ENCODE measurements at regions not wholly inside any gene's neighbourhood (a gene's known extent, or its start where the extent isn't known, plus 50 kb on each side); places are given as distances from the start of the nearest gene placed in this dataset.

GRCh38 chr6:140850438-140850837 lies 1282.3 kb upstream of the GJE1 start:
- BruUV-seq (replicated peaks): no TSS peak
- Mint-ChIP-seq H3K27me3 (ENCODE audit: insufficient read depth, unreplicated experiment) (no peaks in the 10 kb centered on the region), H3K9me3 (ENCODE audit: unreplicated experiment) (no peaks in the 10 kb centered on the region), H3K36me3 (ENCODE audit: insufficient read depth, unreplicated experiment) (no peaks in the 10 kb centered on the region), H3K27ac (ENCODE audit: unreplicated experiment) (no peak overlapping the region), H3K4me3 (ENCODE audit: unreplicated experiment) (no peak overlapping the region), H3K4me1 (ENCODE audit: low read depth, unreplicated experiment) (no peaks in the 10 kb centered on the region)
- ChIA-PET POLR2A (no interaction called here), CTCF (no interaction called here)
- no peaks in the 10 kb centered on the region for H3K9me3 ChIP-seq
- TF ChIP-seq CTCF (IDR thresholded peaks at IDR 0.05; ENCODE audit: insufficient read depth in 1 of 2, low read depth in 1 of 2, low read length in 1 of 2, severe bottlenecking in 1 of 2, unreplicated experiment in 1 of 2): no peak
- no peaks in the 10 kb centered on the region for H3K36me3 ChIP-seq (ENCODE audit: control insufficient read depth, insufficient read depth, low read length)
- no peaks in the 10 kb centered on the region for H3K27me3 ChIP-seq (replicated peaks; ENCODE audit: control insufficient read depth, insufficient read depth, low read length)
- no peaks in the 10 kb centered on the region for H3K4me1 ChIP-seq
- intact Hi-C loops (cut with micrococcal nuclease; ENCODE audit: unreplicated experiment): no loop called here
- no peak overlapping the region for H3K4me3 ChIP-seq (ENCODE audit: low read depth, low read length)
- no peak for DNase-seq

- H3K27ac Mint-ChIP-seq (ENCODE audit: unreplicated experiment): no peak overlapping the region
- POLR2A ChIA-PET: no interaction called here
- Histone ChIP-seq H3K27me3 (replicated peaks; ENCODE audit: control insufficient read depth, insufficient read depth, low read length) (no peaks in the 10 kb centered on the region), H3K4me1 (no peaks in the 10 kb centered on the region), H3K4me3 (ENCODE audit: low read depth, low read length) (no peak overlapping the region), H3K9me3 (no peaks in the 10 kb centered on the region), H3K36me3 (ENCODE audit: control insufficient read depth, insufficient read depth, low read length) (no peaks in the 10 kb centered on the region)
- no peaks in the 10 kb centered on the region for H3K27me3 Mint-ChIP-seq (ENCODE audit: insufficient read depth, unreplicated experiment)
- no peaks in the 10 kb centered on the region for H3K4me1 Mint-ChIP-seq (ENCODE audit: low read depth, unreplicated experiment)
- no peaks in the 10 kb centered on the region for H3K9me3 Mint-ChIP-seq (ENCODE audit: unreplicated experiment)
- H3K4me3 Mint-ChIP-seq (ENCODE audit: unreplicated experiment): no peak overlapping the region
- CTCF ChIA-PET: no interaction called here
- BruUV-seq (replicated peaks): no TSS peak
- DNase-seq: no peak
- no peaks in the 10 kb centered on the region for H3K36me3 Mint-ChIP-seq (ENCODE audit: insufficient read depth, unreplicated experiment)
- TF ChIP-seq CTCF (IDR thresholded peaks at IDR 0.05; ENCODE audit: insufficient read depth in 1 of 2, low read depth in 1 of 2, low read length in 1 of 2, severe bottlenecking in 1 of 2, unreplicated experiment in 1 of 2): no peak
- intact Hi-C loops (cut with micrococcal nuclease; ENCODE audit: unreplicated experiment): no loop called here
These were observed 1283.3 kb upstream of the GJE1 start for GRCh38 chr6:140849456-140849855.

- Mint-ChIP-seq H3K4me3 (ENCODE audit: unreplicated experiment) (no peak overlapping the region), H3K9me3 (ENCODE audit: unreplicated experiment) (no peaks in the 10 kb centered on the region), H3K27me3 (ENCODE audit: insufficient read depth, unreplicated experiment) (no peaks in the 10 kb centered on the region), H3K4me1 (ENCODE audit: low read depth, unreplicated experiment) (peaks cover 5% of the 10 kb centered on the region), H3K36me3 (ENCODE audit: insufficient read depth, unreplicated experiment) (no peaks in the 10 kb centered on the region), H3K27ac (ENCODE audit: unreplicated experiment) (no peak overlapping the region)
- Histone ChIP-seq H3K36me3 (ENCODE audit: control insufficient read depth, insufficient read depth, low read length) (no peaks in the 10 kb centered on the region), H3K9me3 (no peaks in the 10 kb centered on the region), H3K4me3 (ENCODE audit: low read depth, low read length) (no peak overlapping the region), H3K4me1 (no peaks in the 10 kb centered on the region), H3K27me3 (replicated peaks; ENCODE audit: control insufficient read depth, insufficient read depth, low read length) (no peaks in the 10 kb centered on the region)
- no TSS peak for BruUV-seq (replicated peaks)
- CTCF ChIA-PET: no interaction called here
- no peak for TF ChIP-seq CTCF (IDR thresholded peaks at IDR 0.05; ENCODE audit: insufficient read depth in 1 of 2, low read depth in 1 of 2, low read length in 1 of 2, severe bottlenecking in 1 of 2, unreplicated experiment in 1 of 2)
- intact Hi-C loops (cut with micrococcal nuclease; ENCODE audit: unreplicated experiment): no loop called here
- no peak for DNase-seq
- POLR2A ChIA-PET: no interaction called here
These were observed 1285.5 kb upstream of the GJE1 start for GRCh38 chr6:140847262-140847645.
